Neural progenitor cell (in vitro differentiated cells): ENCODE measurements at regions not wholly inside any gene's neighbourhood (a gene's known extent, or its start where the extent isn't known, plus 50 kb on each side); places are given as distances from the start of the nearest gene placed in this dataset.

ENCODE experiments used
- DNase-seq: peaks from one replicate; pipeline ENCODE4 v3.0.0-alpha.2; 2016; ENCODE audit warnings: low spot score
- H2AFZ ChIP-seq: fragments of 200-600 bp; sonication (generic); replicated peaks from 2 replicates; pipeline ENCODE4 v1.6.1; 2016; ENCODE audit warnings: antibody characterized with exemption
- H3F3A ChIP-seq: fragments of 200-600 bp; sonication (generic); 2 replicates; pipeline ENCODE4 v1.6.1; 2016; ENCODE audit warnings: antibody characterized with exemption, low read depth
- H3K27ac ChIP-seq: fragments of 200-600 bp; sonication (generic); 2 replicates; pipeline ENCODE4 v1.5.1; 2016; ENCODE audit warnings: mild to moderate bottlenecking
- H3K27me3 ChIP-seq: fragments of 200-600 bp; sonication (generic); 2 replicates; pipeline ENCODE4 v1.6.1; 2016; ENCODE audit warnings: mild to moderate bottlenecking, moderate library complexity
- H3K36me3 ChIP-seq: fragments of 200-600 bp; sonication (generic); 2 replicates; pipeline ENCODE4 v1.5.1; 2016
- H3K4me1 ChIP-seq: fragments of 200-600 bp; sonication (generic); 2 replicates; pipeline ENCODE4 v1.6.1; 2016; ENCODE audit warnings: mixed run types
- H3K4me2 ChIP-seq: fragments of 200-600 bp; sonication (generic); 2 replicates; pipeline ENCODE4 v1.6.1; 2016
- H3K4me3 ChIP-seq: fragments of 200-600 bp; sonication (generic); 2 replicates; pipeline ENCODE4 v1.5.1; 2016
- H3K79me2 ChIP-seq: fragments of 200-600 bp; sonication (generic); 2 replicates; pipeline ENCODE4 v1.6.1; 2016; ENCODE audit warnings: low read depth
- H3K9ac ChIP-seq: fragments of 200-600 bp; sonication (generic); 2 replicates; pipeline ENCODE4 v1.6.1; 2016
- H3K9me3 ChIP-seq: fragments of 200-600 bp; sonication (generic); 2 replicates; pipeline ENCODE4 v1.5.1; 2016; ENCODE audit warnings: low read depth
- H4K20me1 ChIP-seq: fragments of 200-600 bp; sonication (generic); 2 replicates; pipeline ENCODE4 v1.6.1; 2016; ENCODE audit warnings: low read depth
- H3K27ac Mint-ChIP-seq: 3 replicates; pipeline ENCODE4 v1.8.0; 2021; ENCODE audit warnings: mixed read lengths
- H3K27me3 Mint-ChIP-seq: 2 replicates; pipeline ENCODE4 v1.8.0; 2022; ENCODE audit warnings: low read depth, mild to moderate bottlenecking, inconsistent platforms, moderate library complexity, mixed read lengths; ENCODE audit not compliant: insufficient read depth
- H3K36me3 Mint-ChIP-seq: 3 replicates; pipeline ENCODE4 v1.8.0; 2021; ENCODE audit warnings: mixed read lengths
- H3K4me1 Mint-ChIP-seq: 3 replicates; pipeline ENCODE4 v1.8.0; 2021; ENCODE audit warnings: mixed read lengths
- H3K4me3 Mint-ChIP-seq: 3 replicates; pipeline ENCODE4 v1.8.0; 2021; ENCODE audit warnings: mild to moderate bottlenecking, moderate library complexity, mixed read lengths
- H3K9me3 Mint-ChIP-seq: 3 replicates; pipeline ENCODE4 v1.8.0; 2020; ENCODE audit warnings: mixed read lengths
- CTCF ChIP-seq: fragments of 200-600 bp; sonication (generic); IDR thresholded peaks from 2 replicates; pipeline ENCODE4 v1.5.1; 2017; ENCODE audit warnings: antibody characterized with exemption, mild to moderate bottlenecking
- EZH2 ChIP-seq: fragments of 200-600 bp; sonication (generic); IDR thresholded peaks from 2 replicates; pipeline ENCODE4 v1.6.1; 2017; ENCODE audit warnings: antibody characterized with exemption, mild to moderate bottlenecking, moderate library complexity
- EZH2phosphoT487 ChIP-seq: fragments of 200-600 bp; sonication (generic); IDR thresholded peaks from 2 replicates; pipeline ENCODE4 v1.6.1; 2017; ENCODE audit warnings: antibody characterized with exemption

- Histone ChIP-seq H3F3A (no peaks in the 10 kb centered on the region), H3K4me3 (no peak overlapping the region), H2AFZ (no peak overlapping the region), H3K36me3 (no peaks in the 10 kb centered on the region), H3K4me1 (no peaks in the 10 kb centered on the region), H3K79me2 (no peaks in the 10 kb centered on the region), H3K9me3 (no peaks in the 10 kb centered on the region), H3K4me2 (no peak overlapping the region), H3K27ac (no peak overlapping the region), H3K27me3 (no peaks in the 10 kb centered on the region), H3K9ac (no peak overlapping the region), H4K20me1 (no peaks in the 10 kb centered on the region)
- TF ChIP-seq EZH2: no peak
- TF ChIP-seq EZH2phosphoT487: no peak
- no peak for TF ChIP-seq CTCF
- no peak overlapping the region for H3K4me3 Mint-ChIP-seq
- H3K27ac Mint-ChIP-seq: no peak overlapping the region
- peaks cover 4% of the 10 kb centered on the region for H3K27me3 Mint-ChIP-seq
- H3K4me1 Mint-ChIP-seq: peaks cover 2% of the 10 kb centered on the region
- DNase-seq: no peak
- H3K36me3 Mint-ChIP-seq: no peaks in the 10 kb centered on the region
- no peaks in the 10 kb centered on the region for H3K9me3 Mint-ChIP-seq
Observed at GRCh38 chr2:52347292-52347691, 1315.4 kb upstream of the NRXN1 start.

GRCh38 chr2:52345676-52346075 lies 1313.7 kb upstream of the NRXN1 start:
- no peaks in the 10 kb centered on the region for H3K36me3 Mint-ChIP-seq
- no peak overlapping the region for H3K27ac Mint-ChIP-seq
- no peak overlapping the region for H3K4me3 Mint-ChIP-seq

GRCh38 chr2:52345082-52345481 lies 1313.2 kb upstream of the NRXN1 start:
- Histone ChIP-seq H3K79me2 (no peaks in the 10 kb centered on the region), H2AFZ (no peak overlapping the region), H3K27me3 (no peaks in the 10 kb centered on the region), H3K4me1 (no peaks in the 10 kb centered on the region), H3K36me3 (no peaks in the 10 kb centered on the region), H3K4me3 (no peak overlapping the region), H3K4me2 (no peak overlapping the region), H3K9ac (no peak overlapping the region), H3K9me3 (no peaks in the 10 kb centered on the region), H4K20me1 (no peaks in the 10 kb centered on the region), H3F3A (peaks cover under 1% of the 10 kb centered on the region), H3K27ac (no peak overlapping the region)
- Mint-ChIP-seq H3K27me3 (peaks cover 2% of the 10 kb centered on the region), H3K36me3 (no peaks in the 10 kb centered on the region), H3K4me1 (peaks cover 2% of the 10 kb centered on the region), H3K4me3 (no peak overlapping the region), H3K9me3 (no peaks in the 10 kb centered on the region), H3K27ac (no peak overlapping the region)
- TF ChIP-seq CTCF (no peak), EZH2 (no peak)
- no peak for DNase-seq

More at GRCh38 chr2:52345676-52346075, 1313.7 kb upstream of the NRXN1 start:
- Histone ChIP-seq H3K79me2 (no peaks in the 10 kb centered on the region), H3K9ac (no peak overlapping the region), H3K4me2 (no peak overlapping the region), H3K36me3 (no peaks in the 10 kb centered on the region), H2AFZ (no peak overlapping the region), H3K4me3 (no peak overlapping the region), H3K27me3 (no peaks in the 10 kb centered on the region), H3F3A (no peaks in the 10 kb centered on the region), H3K4me1 (no peaks in the 10 kb centered on the region), H3K9me3 (no peaks in the 10 kb centered on the region), H4K20me1 (no peaks in the 10 kb centered on the region), H3K27ac (no peak overlapping the region)
- TF ChIP-seq EZH2 (no peak), CTCF (no peak), EZH2phosphoT487 (no peak)
- H3K4me1 Mint-ChIP-seq: peaks cover 2% of the 10 kb centered on the region
- DNase-seq: no peak
- peaks cover 2% of the 10 kb centered on the region for H3K27me3 Mint-ChIP-seq
- H3K9me3 Mint-ChIP-seq: no peaks in the 10 kb centered on the region
